ENCODE measurements at regions not wholly inside any gene's neighbourhood (a gene's known extent, or its start where the extent isn't known, plus 50 kb on each side); places are given as distances from the start of the nearest gene placed in this dataset.

GRCh38 chr20:10868299-10868698, 194.5 kb upstream of the JAG1 start:
- no peak for DNase-seq

- DNase-seq: no peak
Observed at GRCh38 chr20:10873026-10873425, 199.2 kb upstream of the JAG1 start.

- DNase-seq: no peak
Observed at GRCh38 chr20:10875653-10876052, 201.9 kb upstream of the JAG1 start.

DNA sequence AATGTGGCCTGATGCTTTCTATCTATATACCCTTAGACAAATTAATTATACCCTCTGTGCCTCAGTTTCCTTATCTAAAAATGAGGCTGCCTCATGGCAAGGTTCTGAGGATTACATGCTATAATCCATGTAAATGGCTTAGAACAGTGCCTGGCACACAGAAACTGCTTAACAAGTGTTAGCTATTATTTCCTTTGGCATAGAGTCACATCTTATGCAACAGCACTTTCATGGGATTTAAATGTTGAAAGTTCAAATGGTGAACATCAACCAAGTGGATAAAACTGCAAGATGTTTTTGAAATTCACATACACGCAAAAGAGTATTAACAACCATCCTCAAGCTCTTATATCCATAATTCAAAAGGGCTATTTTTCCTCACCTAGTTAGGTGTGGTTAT, 202.8 kb upstream of the JAG1 start:
- DNase-seq: no peak

GRCh38 chr20:10877342-10877741, 203.5 kb upstream of the JAG1 start:
- DNase-seq: peak; percentile 26

- DNase-seq: no peak
Observed at GRCh38 chr20:10883166-10883565, 209.4 kb upstream of the JAG1 start.

GRCh38 chr20:10893321-10893720, 219.5 kb upstream of the JAG1 start:
- DNase-seq: no peak

DNA sequence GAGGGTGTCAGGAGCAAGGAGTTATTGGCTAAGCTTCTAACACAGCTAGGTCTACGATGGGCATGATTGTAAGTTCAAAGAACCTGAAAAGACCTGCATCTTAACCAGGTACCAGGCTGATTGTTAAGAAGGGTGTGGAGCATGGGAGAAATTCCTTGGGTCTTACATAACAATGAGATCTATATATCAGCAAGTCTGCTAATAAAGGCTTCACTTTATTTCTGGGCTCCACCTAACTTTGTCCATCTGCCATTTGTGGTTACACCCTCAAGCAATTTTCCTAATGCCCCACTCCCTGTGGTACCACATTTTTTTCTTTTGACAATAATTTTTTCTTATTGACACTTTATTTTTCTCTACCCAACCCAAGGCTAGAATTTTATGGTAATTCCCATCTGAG, 223.5 kb upstream of the JAG1 start:
- DNase-seq: no peak

- no peak for DNase-seq
Observed at GRCh38 chr20:10898552-10898951, 224.8 kb upstream of the JAG1 start.

GRCh38 chr20:10902174-10902573, 228.4 kb upstream of the JAG1 start:
- DNase-seq: no peak

- no peak for DNase-seq
Observed at GRCh38 chr20:10902576-10903282, 228.9 kb upstream of the JAG1 start.

GRCh38 chr20:10906834-10907233, 233.0 kb upstream of the JAG1 start:
- no peak for DNase-seq

- no peak for DNase-seq
Observed at GRCh38 chr20:10909803-10910202, 236.0 kb upstream of the JAG1 start.

DNA sequence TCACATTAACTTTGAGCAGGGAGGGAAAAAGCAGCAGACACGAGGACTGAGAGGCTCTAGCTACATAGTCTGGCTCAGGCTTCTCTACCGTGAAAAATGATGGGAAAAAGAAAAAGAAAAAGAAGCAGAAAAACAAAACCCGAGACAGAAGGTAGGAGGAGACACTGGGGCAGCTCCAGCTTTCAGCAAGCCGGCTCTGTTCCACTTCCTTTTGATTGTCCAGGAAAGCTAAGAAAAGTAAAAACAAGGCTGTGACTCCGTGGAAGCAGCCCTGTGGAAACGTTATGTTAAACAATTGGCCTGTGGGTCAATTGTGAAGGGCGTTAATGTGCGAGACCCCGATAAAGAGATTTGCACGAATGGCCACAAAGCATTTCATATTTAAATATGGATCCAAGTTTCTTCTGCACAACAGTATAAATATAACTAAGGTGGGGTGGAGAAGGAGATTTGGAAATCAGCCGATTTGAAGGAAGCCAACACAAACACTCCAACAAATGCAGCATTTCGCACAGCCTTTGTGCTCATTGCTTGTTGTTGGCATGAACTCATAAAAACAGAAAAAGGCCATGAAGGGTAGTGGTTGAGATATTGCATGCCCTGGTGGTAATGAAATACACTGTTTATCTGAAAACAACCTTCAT, 236.9 kb upstream of the JAG1 start:
- DNase-seq: no peak

DNA sequence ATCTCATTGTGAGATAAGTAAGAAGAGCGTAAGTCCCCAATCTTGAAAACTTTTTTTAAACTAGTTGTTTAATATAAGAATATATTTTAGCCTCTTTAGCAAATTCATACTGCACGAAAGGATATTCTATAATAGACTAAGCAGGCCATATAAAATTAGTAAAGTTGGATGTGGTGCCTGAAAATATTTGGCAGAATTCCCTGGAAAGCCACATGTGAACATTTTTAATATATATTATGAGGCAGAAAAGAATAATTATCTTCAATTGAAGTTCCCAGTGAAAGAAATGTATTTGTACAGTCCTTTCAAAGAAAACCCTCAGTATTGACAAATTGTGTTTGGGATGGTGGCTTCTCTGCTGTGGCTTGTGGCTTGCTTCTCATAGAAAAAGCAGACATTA, 237.5 kb upstream of the JAG1 start:
- DNase-seq: no peak

GRCh38 chr20:10915815-10916214, 242.0 kb upstream of the JAG1 start:
- no peak for DNase-seq

- DNase-seq: no peak
Observed at GRCh38 chr20:10916312-10916711, 242.5 kb upstream of the JAG1 start.

GRCh38 chr20:10917826-10918225, 244.0 kb upstream of the JAG1 start:
- no peak for DNase-seq

DNA sequence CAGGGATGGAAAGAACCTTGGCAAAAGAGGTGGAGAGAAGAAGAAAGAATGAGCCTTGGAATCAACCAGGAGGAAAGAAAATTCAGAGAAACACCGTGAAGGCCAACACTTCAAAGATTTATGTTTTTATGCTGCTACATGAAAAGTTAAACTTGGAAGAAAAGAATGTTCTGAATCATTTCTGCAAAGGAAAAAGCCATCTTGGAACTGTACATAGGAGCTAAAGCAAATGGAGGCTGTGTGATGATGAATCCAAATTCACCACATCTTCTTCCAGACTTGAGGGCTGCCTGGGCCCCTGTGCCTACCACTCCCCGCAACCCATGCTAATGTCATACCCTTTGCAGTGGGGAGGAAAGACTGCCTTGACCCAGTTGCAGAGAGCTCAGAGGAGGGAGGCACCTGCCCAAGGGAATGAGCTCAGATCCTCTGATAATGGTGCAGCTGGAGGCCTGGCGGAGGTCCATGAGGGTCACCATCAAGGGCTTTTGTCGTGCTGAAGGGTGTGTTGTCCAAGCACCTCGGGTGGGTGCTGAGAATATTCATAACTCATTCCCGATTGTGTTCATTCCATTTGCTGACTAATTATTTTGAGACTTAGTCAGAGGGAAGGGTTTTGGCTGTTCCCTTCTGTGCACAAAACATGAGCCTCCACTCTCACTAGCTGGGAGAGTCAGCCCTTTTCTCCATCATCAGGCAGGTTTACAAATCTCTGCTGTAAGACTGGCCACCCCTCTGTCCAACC, 245.8 kb upstream of the JAG1 start:
- DNase-seq: peak; percentile 15

DNA sequence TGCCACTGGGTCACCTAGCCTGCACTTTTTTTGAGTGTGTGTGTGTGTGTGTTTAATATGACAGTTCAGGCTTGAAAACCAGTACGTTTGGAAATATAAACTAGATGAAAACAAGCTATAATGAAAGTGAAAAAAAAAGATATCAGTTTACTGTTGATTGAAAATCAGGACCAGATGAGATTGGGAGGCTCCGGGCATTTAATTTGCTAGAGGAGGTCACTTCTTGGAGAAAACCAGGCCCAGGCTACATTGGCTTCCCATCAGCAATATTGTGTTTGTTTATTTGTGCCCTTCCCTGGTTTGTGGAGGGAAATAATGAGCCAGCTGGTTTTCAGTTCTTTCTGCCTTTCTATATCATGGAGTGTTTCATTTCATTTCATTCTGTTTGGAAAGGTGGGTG, 246.6 kb upstream of the JAG1 start:
- no peak for DNase-seq

- DNase-seq: no peak
Observed at GRCh38 chr20:10921491-10922010, 247.8 kb upstream of the JAG1 start.

GRCh38 chr20:10922506-10922905, 248.7 kb upstream of the JAG1 start:
- DNase-seq: no peak

DNA sequence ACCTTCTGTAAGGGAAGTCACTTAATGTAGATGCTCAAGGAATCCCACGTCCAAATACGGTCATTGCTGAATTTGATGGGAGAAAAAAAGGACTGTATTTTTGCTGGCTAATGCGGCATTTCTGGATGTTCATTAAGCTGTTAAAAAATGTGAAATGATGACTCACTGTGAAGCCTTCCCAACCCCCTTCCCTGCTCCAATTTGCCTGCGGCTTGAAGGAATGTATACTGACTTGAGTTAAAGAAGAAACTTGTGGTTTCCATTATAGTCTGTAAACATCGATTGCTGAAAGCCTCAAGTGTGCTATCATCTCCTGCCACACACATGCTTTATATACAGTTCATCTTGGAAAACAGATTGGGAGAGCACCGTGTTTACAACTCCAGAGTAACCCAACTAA, 249.1 kb upstream of the JAG1 start:
- peak; percentile 9 for DNase-seq

GRCh38 chr20:10924644-10925201, 250.9 kb upstream of the JAG1 start:
- DNase-seq: peak; percentile 11

Data from NCI-H226 (cell line).